Neural cell (in vitro differentiated cells): ENCODE measurements at regions not wholly inside any gene's neighbourhood (a gene's known extent, or its start where the extent isn't known, plus 50 kb on each side); places are given as distances from the start of the nearest gene placed in this dataset.

ENCODE experiments used
- H2AFZ ChIP-seq: fragments of 200-600, 300-800 bp; sonication (generic), shearing (Covaris generic); 2 replicates; pipeline ENCODE4 v1.6.0; 2014; ENCODE audit warnings: low read depth, mild to moderate bottlenecking, antibody characterized with exemption, low read length, moderate library complexity
- H3F3A ChIP-seq: fragments of 200-600 bp; shearing (Covaris generic); 2 replicates; pipeline ENCODE4 v1.6.1; 2016; ENCODE audit warnings: mild to moderate bottlenecking, moderate library complexity, mixed read lengths, antibody characterized with exemption, low read length; ENCODE audit not compliant: insufficient read depth, poor library complexity, severe bottlenecking
- H3K27ac ChIP-seq: fragments of 200-600, 300-800 bp; sonication (generic), shearing (Covaris generic); 2 replicates; pipeline ENCODE4 v1.5.1; 2014; ENCODE audit warnings: mild to moderate bottlenecking, low read length, moderate library complexity
- H3K27me3 ChIP-seq: fragments of 300-800, 200-600 bp; sonication (generic), shearing (Covaris generic); 2 replicates; pipeline ENCODE4 v1.6.0; 2014; ENCODE audit warnings: mild to moderate bottlenecking, low read depth, low read length, moderate library complexity; ENCODE audit not compliant: insufficient read depth
- H3K36me3 ChIP-seq: fragments of 300-800, 200-600 bp; sonication (generic), shearing (Covaris generic); 2 replicates; pipeline ENCODE4 v1.5.1; 2014; ENCODE audit warnings: mild to moderate bottlenecking, antibody characterized with exemption, low read length, moderate library complexity; ENCODE audit not compliant: insufficient read depth
- H3K4me2 ChIP-seq: fragments of 300-800, 200-600 bp; sonication (generic), shearing (Covaris generic); 2 replicates; pipeline ENCODE4 v1.6.0; 2014; ENCODE audit warnings: mild to moderate bottlenecking, low read length
- H3K4me3 ChIP-seq: fragments of 300-800, 200-600 bp; sonication (generic), shearing (Covaris generic); 2 replicates; pipeline ENCODE4 v1.5.1; 2014; ENCODE audit warnings: mild to moderate bottlenecking, low read length, moderate library complexity
- H3K79me2 ChIP-seq: fragments of 200-600 bp; shearing (Covaris generic); replicated peaks from 2 replicates; pipeline ENCODE4 v1.6.0; 2014; ENCODE audit warnings: mild to moderate bottlenecking, low read length, moderate library complexity; ENCODE audit not compliant: insufficient read depth
- H3K9ac ChIP-seq: fragments of 300-800, 200-600 bp; sonication (generic), shearing (Covaris generic); 2 replicates; pipeline ENCODE4 v1.6.1; 2016; ENCODE audit warnings: mild to moderate bottlenecking, low read length, mixed read lengths
- H3K9me2 ChIP-seq: fragments of 200-600 bp; shearing (Covaris generic); 2 replicates; pipeline ENCODE4 v1.6.1; 2016; ENCODE audit warnings: mild to moderate bottlenecking, low read length, mixed read lengths; ENCODE audit not compliant: insufficient read depth
- H3K9me3 ChIP-seq: fragments of 200-600, 300-800 bp; sonication (generic), shearing (Covaris generic); 2 replicates; pipeline ENCODE4 v1.6.1; 2016; ENCODE audit warnings: mild to moderate bottlenecking, mixed run types, low read length, moderate library complexity, mixed read lengths
- H4K20me1 ChIP-seq: fragments of 200-600 bp; shearing (Covaris generic); 2 replicates; pipeline ENCODE4 v1.6.1; 2016; ENCODE audit warnings: mild to moderate bottlenecking, mixed run types; ENCODE audit not compliant: insufficient read depth
- EP300 ChIP-seq: fragments of 450-650 bp; conservative IDR thresholded peaks from 2 replicates; pipeline ENCODE4 v1.6.1; 2014; ENCODE audit warnings: antibody characterized with exemption, mild to moderate bottlenecking, moderate library complexity; ENCODE audit not compliant: poor library complexity, severe bottlenecking
- EZH2 ChIP-seq: fragments of 200-600, 300-800 bp; shearing (Covaris generic), sonication (generic); IDR thresholded peaks from 2 replicates; pipeline ENCODE4 v1.6.1; 2014; ENCODE audit warnings: antibody characterized with exemption, low read length, borderline replicate concordance, mild to moderate bottlenecking; ENCODE audit not compliant: insufficient read depth, poor library complexity, severe bottlenecking
- MXI1 ChIP-seq: fragments of 450-650 bp; conservative IDR thresholded peaks from 2 replicates; pipeline ENCODE4 v1.6.1; 2014; ENCODE audit warnings: antibody characterized with exemption, mild to moderate bottlenecking; ENCODE audit not compliant: poor library complexity, severe bottlenecking
- POLR2AphosphoS5 ChIP-seq: IDR thresholded peaks from 2 replicates; pipeline ENCODE4 v1.6.1; 2012
- RAD21 ChIP-seq: fragments of 450-650 bp; conservative IDR thresholded peaks from 2 replicates; pipeline ENCODE4 v1.6.1; 2014; ENCODE audit warnings: antibody characterized with exemption, mild to moderate bottlenecking, moderate library complexity
- SMC3 ChIP-seq: fragments of 450-650 bp; conservative IDR thresholded peaks from 2 replicates; pipeline ENCODE4 v1.6.1; 2014; ENCODE audit warnings: antibody characterized with exemption, mild to moderate bottlenecking, moderate library complexity; ENCODE audit not compliant: poor library complexity
- TAF1 ChIP-seq: IDR thresholded peaks from 2 replicates; pipeline ENCODE4 v1.6.1; 2012; ENCODE audit warnings: low read depth
- TF ChIP-seq, protein P1 (sequence below): IDR thresholded peaks from 2 replicates; pipeline ENCODE4 v1.6.1; 2012; ENCODE audit warnings: borderline replicate concordance
- TF ChIP-seq, protein P2 (sequence below): fragments of 450-650 bp; IDR thresholded peaks from 2 replicates; pipeline ENCODE4 v1.5.1; 2014; ENCODE audit warnings: antibody characterized with exemption, mild to moderate bottlenecking, moderate library complexity; ENCODE audit not compliant: poor library complexity, severe bottlenecking

- H3K4me3 ChIP-seq, result no peak overlapping the region
- H3K9me2 ChIP-seq, result no peaks in the 10 kb centered on the region
- no peaks in the 10 kb centered on the region for H4K20me1 ChIP-seq
- H3K79me2 ChIP-seq, result no peaks in the 10 kb centered on the region
- H3K9me3 ChIP-seq, result no peaks in the 10 kb centered on the region
- TF ChIP-seq TAF1, result no peak
- H3K9ac ChIP-seq, result no peak overlapping the region
- H3K27ac ChIP-seq, result no peak overlapping the region
- no peaks in the 10 kb centered on the region for H3K27me3 ChIP-seq
- H3F3A ChIP-seq, result no peaks in the 10 kb centered on the region
- H3K4me2 ChIP-seq, result no peak overlapping the region
- no peaks in the 10 kb centered on the region for H3K36me3 ChIP-seq
- no peak overlapping the region for H2AFZ ChIP-seq
Observed at GRCh38 chr10:70950037-70950436, 61.7 kb upstream of the PCBD1 start.

GRCh38 chr10:70950801-70951200 lies 62.4 kb upstream of the PCBD1 start:
- Histone ChIP-seq H3K79me2 (no peaks in the 10 kb centered on the region), H3K9me2 (no peaks in the 10 kb centered on the region), H3K4me2 (no peak overlapping the region), H3K27ac (no peak overlapping the region), H3K9me3 (no peaks in the 10 kb centered on the region), H3F3A (no peaks in the 10 kb centered on the region), H3K36me3 (no peaks in the 10 kb centered on the region), H3K9ac (no peak overlapping the region), H4K20me1 (no peaks in the 10 kb centered on the region), H3K27me3 (no peaks in the 10 kb centered on the region), H3K4me3 (no peak overlapping the region), H2AFZ (no peak overlapping the region)
- TF ChIP-seq, protein P1, sequence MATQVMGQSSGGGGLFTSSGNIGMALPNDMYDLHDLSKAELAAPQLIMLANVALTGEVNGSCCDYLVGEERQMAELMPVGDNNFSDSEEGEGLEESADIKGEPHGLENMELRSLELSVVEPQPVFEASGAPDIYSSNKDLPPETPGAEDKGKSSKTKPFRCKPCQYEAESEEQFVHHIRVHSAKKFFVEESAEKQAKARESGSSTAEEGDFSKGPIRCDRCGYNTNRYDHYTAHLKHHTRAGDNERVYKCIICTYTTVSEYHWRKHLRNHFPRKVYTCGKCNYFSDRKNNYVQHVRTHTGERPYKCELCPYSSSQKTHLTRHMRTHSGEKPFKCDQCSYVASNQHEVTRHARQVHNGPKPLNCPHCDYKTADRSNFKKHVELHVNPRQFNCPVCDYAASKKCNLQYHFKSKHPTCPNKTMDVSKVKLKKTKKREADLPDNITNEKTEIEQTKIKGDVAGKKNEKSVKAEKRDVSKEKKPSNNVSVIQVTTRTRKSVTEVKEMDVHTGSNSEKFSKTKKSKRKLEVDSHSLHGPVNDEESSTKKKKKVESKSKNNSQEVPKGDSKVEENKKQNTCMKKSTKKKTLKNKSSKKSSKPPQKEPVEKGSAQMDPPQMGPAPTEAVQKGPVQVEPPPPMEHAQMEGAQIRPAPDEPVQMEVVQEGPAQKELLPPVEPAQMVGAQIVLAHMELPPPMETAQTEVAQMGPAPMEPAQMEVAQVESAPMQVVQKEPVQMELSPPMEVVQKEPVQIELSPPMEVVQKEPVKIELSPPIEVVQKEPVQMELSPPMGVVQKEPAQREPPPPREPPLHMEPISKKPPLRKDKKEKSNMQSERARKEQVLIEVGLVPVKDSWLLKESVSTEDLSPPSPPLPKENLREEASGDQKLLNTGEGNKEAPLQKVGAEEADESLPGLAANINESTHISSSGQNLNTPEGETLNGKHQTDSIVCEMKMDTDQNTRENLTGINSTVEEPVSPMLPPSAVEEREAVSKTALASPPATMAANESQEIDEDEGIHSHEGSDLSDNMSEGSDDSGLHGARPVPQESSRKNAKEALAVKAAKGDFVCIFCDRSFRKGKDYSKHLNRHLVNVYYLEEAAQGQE, result no peak

DNA sequence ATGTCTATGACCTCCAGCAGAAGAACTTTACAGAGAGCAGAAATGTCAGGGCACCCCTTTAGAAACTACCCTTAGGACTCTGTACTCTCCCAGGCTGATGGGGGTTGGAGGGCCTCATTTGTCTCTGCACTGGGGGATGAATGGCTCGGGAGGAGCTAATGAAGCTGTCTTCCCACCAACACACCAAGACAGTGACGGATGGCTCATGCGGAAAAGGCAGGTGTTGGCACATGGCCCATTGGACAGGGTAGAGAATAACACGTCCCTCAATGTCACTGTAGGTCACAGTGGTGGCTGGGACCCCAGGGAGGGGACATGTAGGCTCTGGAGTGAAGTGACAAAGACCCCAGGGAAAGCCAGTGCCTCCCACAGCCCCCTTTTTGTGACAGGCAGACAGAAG lies 64.0 kb upstream of the PCBD1 start:
- Histone ChIP-seq H3K36me3 (no peaks in the 10 kb centered on the region), H3K27ac (no peak overlapping the region), H3K79me2 (no peaks in the 10 kb centered on the region), H3K4me2 (no peak overlapping the region), H3K9ac (no peak overlapping the region), H3K9me2 (no peaks in the 10 kb centered on the region), H3K4me3 (no peak overlapping the region), H3K9me3 (no peaks in the 10 kb centered on the region), H4K20me1 (no peaks in the 10 kb centered on the region), H2AFZ (no peak overlapping the region), H3K27me3 (no peaks in the 10 kb centered on the region), H3F3A (no peaks in the 10 kb centered on the region)
- TF ChIP-seq POLR2AphosphoS5 (no peak), RAD21 (no peak), EP300 (no peak), TAF1 (no peak), SMC3 (no peak), MXI1 (no peak), EZH2 (no peak)
- TF ChIP-seq, protein P1, result no peak
- TF ChIP-seq, protein P2, sequence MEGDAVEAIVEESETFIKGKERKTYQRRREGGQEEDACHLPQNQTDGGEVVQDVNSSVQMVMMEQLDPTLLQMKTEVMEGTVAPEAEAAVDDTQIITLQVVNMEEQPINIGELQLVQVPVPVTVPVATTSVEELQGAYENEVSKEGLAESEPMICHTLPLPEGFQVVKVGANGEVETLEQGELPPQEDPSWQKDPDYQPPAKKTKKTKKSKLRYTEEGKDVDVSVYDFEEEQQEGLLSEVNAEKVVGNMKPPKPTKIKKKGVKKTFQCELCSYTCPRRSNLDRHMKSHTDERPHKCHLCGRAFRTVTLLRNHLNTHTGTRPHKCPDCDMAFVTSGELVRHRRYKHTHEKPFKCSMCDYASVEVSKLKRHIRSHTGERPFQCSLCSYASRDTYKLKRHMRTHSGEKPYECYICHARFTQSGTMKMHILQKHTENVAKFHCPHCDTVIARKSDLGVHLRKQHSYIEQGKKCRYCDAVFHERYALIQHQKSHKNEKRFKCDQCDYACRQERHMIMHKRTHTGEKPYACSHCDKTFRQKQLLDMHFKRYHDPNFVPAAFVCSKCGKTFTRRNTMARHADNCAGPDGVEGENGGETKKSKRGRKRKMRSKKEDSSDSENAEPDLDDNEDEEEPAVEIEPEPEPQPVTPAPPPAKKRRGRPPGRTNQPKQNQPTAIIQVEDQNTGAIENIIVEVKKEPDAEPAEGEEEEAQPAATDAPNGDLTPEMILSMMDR, result no peak
